Lower leg skin (tissue), 4 donors: ENCODE measurements at regions not wholly inside any gene's neighbourhood (a gene's known extent, or its start where the extent isn't known, plus 50 kb on each side); places are given as distances from the start of the nearest gene placed in this dataset.

Experiments
- DNase-seq, 2 donors: peaks; one replicate each; pipeline ENCODE4 v3.0.0-alpha.2; 2019; ENCODE audit warnings: low spot score in 2 of 2
- H3K4me3 ChIP-seq: fragments of 200-600 bp; sonication (generic); 2 replicates; pipeline ENCODE4 v1.5.1; 2017; ENCODE audit warnings: mild to moderate bottlenecking, low read depth; ENCODE audit not compliant: poor library complexity, severe bottlenecking
- POLR2A ChIP-seq, 2 donors: fragments of 450-650 bp; IDR thresholded peaks; one replicate each; pipeline ENCODE4 v1.6.1; 2016 to 2017; ENCODE audit warnings: antibody characterized with exemption in 2 of 2, mild to moderate bottlenecking in 1 of 2, moderate library complexity in 1 of 2
- WGBS, 2 donors: methylation state at CpG; one replicate each; pipeline ENCODE4 v1.1.5; 2018; 5-methylcytosine and 5-hydroxymethylcytosine counted together
- intact Hi-C: fragments of 100-400 bp; cut with DNase I; formaldehyde crosslinking; loops from one replicate; pipeline ENCODE4 v1.15.0; 2023; ENCODE audit warnings: low total_unique reads
- TF ChIP-seq, protein P1 (sequence below), 3 donors: fragments of 450-650 bp; IDR thresholded peaks; one replicate each; pipeline ENCODE4 v1.5.1; 2016; ENCODE audit warnings: antibody characterized with exemption in 3 of 3, mild to moderate bottlenecking in 3 of 3, moderate library complexity in 2 of 3

DNA sequence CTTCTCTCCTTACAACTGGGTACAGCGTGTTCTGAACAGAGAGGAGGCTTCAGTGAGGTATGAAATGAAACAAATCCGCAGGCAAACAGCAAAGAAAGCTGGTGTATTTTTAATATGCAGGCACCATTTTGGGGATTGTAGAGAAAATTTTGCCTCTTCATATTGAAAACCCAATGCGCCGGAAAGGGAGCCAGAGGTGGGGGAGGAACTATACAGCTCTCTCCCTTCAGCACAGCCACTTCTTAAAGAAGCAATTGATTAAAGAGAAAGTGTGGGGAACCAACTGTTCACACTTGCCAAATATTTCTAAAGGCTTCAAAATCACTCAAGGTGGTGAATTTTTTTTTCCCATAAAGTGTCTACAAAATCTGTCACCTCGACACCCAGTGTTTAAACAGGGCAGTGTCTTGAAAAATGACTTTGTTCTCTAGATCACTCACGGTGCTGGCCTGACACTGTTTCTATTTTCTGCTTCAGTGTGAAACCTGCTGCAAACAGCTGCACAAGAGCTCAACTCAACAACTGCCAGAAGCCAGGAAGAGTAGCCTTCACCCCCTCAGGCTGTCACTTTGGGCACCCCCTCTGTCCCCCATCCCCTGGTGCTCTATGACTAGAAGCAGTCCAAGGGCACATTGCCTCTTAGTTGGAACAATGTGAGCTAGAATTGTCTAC is 123.8 kb upstream of the CTTNBP2NL start:
- 66 to 71% methylated on average over 6 of the region's 6 CpGs for whole genome bisulfite sequencing, 2 donors
- H3K4me3 ChIP-seq: no peak overlapping the region
- TF ChIP-seq POLR2A (IDR thresholded peaks at IDR 0.05): no peak
- TF ChIP-seq, protein P1, sequence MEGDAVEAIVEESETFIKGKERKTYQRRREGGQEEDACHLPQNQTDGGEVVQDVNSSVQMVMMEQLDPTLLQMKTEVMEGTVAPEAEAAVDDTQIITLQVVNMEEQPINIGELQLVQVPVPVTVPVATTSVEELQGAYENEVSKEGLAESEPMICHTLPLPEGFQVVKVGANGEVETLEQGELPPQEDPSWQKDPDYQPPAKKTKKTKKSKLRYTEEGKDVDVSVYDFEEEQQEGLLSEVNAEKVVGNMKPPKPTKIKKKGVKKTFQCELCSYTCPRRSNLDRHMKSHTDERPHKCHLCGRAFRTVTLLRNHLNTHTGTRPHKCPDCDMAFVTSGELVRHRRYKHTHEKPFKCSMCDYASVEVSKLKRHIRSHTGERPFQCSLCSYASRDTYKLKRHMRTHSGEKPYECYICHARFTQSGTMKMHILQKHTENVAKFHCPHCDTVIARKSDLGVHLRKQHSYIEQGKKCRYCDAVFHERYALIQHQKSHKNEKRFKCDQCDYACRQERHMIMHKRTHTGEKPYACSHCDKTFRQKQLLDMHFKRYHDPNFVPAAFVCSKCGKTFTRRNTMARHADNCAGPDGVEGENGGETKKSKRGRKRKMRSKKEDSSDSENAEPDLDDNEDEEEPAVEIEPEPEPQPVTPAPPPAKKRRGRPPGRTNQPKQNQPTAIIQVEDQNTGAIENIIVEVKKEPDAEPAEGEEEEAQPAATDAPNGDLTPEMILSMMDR (IDR thresholded peaks at IDR 0.05): no peak
- intact Hi-C loops: no loop called here
- DNase-seq: no peak

DNA sequence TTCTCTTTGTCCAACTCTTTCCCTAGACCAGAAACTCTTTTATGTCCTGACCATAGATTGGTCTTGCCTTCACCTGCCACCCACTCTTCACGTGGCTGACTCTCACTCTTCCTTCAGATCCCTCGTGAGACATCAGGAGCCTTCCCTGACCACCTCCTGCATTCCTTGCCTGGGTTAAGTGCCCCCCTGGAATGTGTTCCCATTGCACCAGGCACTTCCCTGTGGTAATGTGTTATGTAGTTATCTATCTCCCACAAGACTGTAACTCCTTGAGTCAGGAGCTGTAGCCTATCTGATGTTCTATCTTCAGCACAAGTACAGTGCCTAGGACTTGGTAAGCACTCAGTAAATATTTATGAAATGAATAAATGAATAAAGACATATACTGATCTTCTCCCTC is 111.2 kb upstream of the CTTNBP2NL start:
- TF ChIP-seq POLR2A (IDR thresholded peaks at IDR 0.05): no peak
- TF ChIP-seq, protein P1 (IDR thresholded peaks at IDR 0.05): no peak
- WGBS, 2 donors: 54 to 65% methylated on average over 2 of the region's 2 CpGs
- H3K4me3 ChIP-seq: no peak overlapping the region
- no peak for DNase-seq
- intact Hi-C loops: no loop called here

DNA sequence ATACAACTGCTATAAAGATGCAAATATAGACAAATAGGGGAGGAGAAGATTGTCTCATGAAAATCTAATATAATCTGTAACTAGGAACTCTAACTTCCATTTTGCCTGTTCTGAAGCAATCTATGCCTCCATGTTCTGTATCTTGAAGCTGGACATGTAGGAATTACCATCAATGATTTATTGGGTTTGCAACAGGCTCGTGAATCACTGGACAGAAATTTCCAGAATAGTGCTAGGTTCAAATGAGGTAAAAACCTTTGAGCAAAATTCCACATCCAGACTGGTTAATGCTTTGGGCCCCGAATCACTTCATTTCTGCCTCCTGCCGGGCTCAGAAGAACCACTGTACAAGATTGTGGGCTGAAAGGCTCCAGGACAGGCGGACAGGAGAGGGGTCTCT is 110.7 kb upstream of the CTTNBP2NL start:
- TF ChIP-seq, protein P1 (IDR thresholded peaks at IDR 0.05): no peak
- TF ChIP-seq POLR2A (IDR thresholded peaks at IDR 0.05): no peak
- intact Hi-C loops: no loop called here
- 77 to 80% methylated on average over 4 of the region's 4 CpGs for WGBS, 2 donors

GRCh38 chr1:112285746-112286145 is 110.3 kb upstream of the CTTNBP2NL start:
- WGBS, 2 donors: 72 to 84% methylated on average over 3 of the region's 3 CpGs
- intact Hi-C loops: no loop called here
- DNase-seq: no peak
- no peak overlapping the region for H3K4me3 ChIP-seq
- no peak for TF ChIP-seq POLR2A (IDR thresholded peaks at IDR 0.05)
- TF ChIP-seq, protein P1 (IDR thresholded peaks at IDR 0.05): no peak

More for the DNA sequence above, 110.7 kb upstream of the CTTNBP2NL start:
- DNase-seq: no peak
- no peak overlapping the region for H3K4me3 ChIP-seq

DNA sequence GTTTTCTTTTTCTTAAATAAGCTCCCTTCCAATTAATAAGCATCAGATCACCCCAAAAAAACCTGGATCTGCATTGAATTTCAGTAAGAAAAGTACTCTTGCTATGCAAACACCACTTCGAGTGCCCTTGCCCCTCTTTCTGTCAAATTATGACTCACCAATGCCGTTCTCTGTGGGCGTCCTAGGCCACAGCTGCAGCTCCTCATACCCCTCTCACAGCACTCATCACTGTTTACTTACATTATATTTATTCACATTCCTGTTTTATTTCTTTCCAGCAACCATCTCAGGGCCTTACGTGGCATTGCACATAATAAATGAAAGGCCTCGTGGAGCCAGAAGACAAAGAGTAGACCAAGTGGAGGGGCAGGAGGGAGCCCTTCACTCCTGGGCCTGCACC is 99.1 kb upstream of the CTTNBP2NL start:
- no peak overlapping the region for H3K4me3 ChIP-seq
- DNase-seq: no peak
- TF ChIP-seq, protein P1 (IDR thresholded peaks at IDR 0.05): no peak
- no peak for TF ChIP-seq POLR2A (IDR thresholded peaks at IDR 0.05)
- intact Hi-C loops: no loop called here
- 87 to 93% methylated on average over 5 of the region's 5 CpGs for WGBS, 2 donors

- H3K4me3 ChIP-seq: no peak overlapping the region
- 38 to 53% methylated on average over 3 of the region's 3 CpGs for WGBS, 2 donors
- no peak for DNase-seq
- intact Hi-C loops: no loop called here
- TF ChIP-seq, protein P1 (IDR thresholded peaks at IDR 0.05): no peak
- no peak for TF ChIP-seq POLR2A (IDR thresholded peaks at IDR 0.05)
Observed at GRCh38 chr1:112297536-112297935, 98.5 kb upstream of the CTTNBP2NL start.
